Heart right ventricle (tissue), 16 donors: ENCODE measurements at regions not wholly inside any gene's neighbourhood (a gene's known extent, or its start where the extent isn't known, plus 50 kb on each side); places are given as distances from the start of the nearest gene placed in this dataset.

Experiments used
- ATAC-seq, 8 donors: fragments of 200-7000 bp; cut with Tn5 transposase; one replicate each; pipeline ENCODE4 v1.9.1; 2020; ENCODE audit warnings: mild to moderate bottlenecking in 8 of 8, moderate library complexity in 8 of 8, moderate number of reproducible peaks in 1 of 8
- DNase-seq, 2 donors: peaks; one replicate each; pipeline ENCODE4 v3.0.0-alpha.2; 2020
- H3K27ac ChIP-seq, 10 donors: fragments of 200-600 bp; sonication (generic) in 2 of 10; one replicate each; pipeline versions ENCODE4 v1.5.0 to v1.8.0; 2020 to 2022; ENCODE audit warnings: mild to moderate bottlenecking in 3 of 10
- H3K27me3 ChIP-seq, 7 donors: fragments of 200-600 bp; one replicate each; pipeline ENCODE4 v1.8.0; 2021 to 2022; ENCODE audit warnings: mild to moderate bottlenecking in 2 of 7
- H3K36me3 ChIP-seq, 9 donors: fragments of 200-600 bp; sonication (generic) in 1 of 9; one replicate each; pipeline versions ENCODE4 v1.5.0 to v1.8.0; 2020 to 2022; ENCODE audit warnings: mild to moderate bottlenecking in 2 of 9
- H3K4me1 ChIP-seq, 9 donors: fragments of 200-600 bp; sonication (generic) in 1 of 9; one replicate each; pipeline versions ENCODE4 v1.5.0 to v1.8.0; 2020 to 2022; ENCODE audit warnings: mild to moderate bottlenecking in 4 of 9
- H3K4me3 ChIP-seq, 10 donors: fragments of 200-600 bp; sonication (generic) in 2 of 10; one replicate each; pipeline versions ENCODE4 v1.5.0 to v1.8.0; 2020 to 2022; ENCODE audit warnings: mild to moderate bottlenecking in 7 of 10, moderate library complexity in 2 of 10
- H3K9me3 ChIP-seq, 11 donors: fragments of 200-600 bp in 10 of 11; sonication (generic) in 2 of 11; one replicate each; pipeline versions ENCODE4 v1.5.0 to v1.8.0; 2013 to 2022; ENCODE audit warnings: mild to moderate bottlenecking in 2 of 11, control low read depth in 1 of 11, moderate library complexity in 1 of 11
- CTCF ChIP-seq, 9 donors: fragments of 200-600 bp; sonication (generic) in 2 of 9; IDR thresholded peaks; one replicate each; pipeline versions ENCODE4 v1.5.0 to v1.8.0; 2021 to 2022; ENCODE audit warnings: antibody characterized with exemption in 9 of 9, mild to moderate bottlenecking in 5 of 9, moderate library complexity in 1 of 9
- WGBS, 2 donors: extraction: QIAGEN DNeasy Blood & Tissue Kit; methylation state at CpG; one replicate each; pipeline ENCODE4 v1.1.7; 2013; ENCODE audit warnings: inconsistent platforms in 1 of 2; 5-methylcytosine and 5-hydroxymethylcytosine counted together
- intact Hi-C, 10 donors: fragments of 100-400 bp; cut with DNase I; formaldehyde crosslinking; loops; one replicate each; pipeline versions ENCODE4 v1.11.1 to v1.14.2; 2022
- donor health status: Arrhythmogenic right ventricular cardiomyopathy.
- donor health status: ischemic (EF 13 %, LVEDD 7.1; RV severe dilation, severe dysfunction).
- donor health status: healthy with polysubstance abuse.
- donor health status: DM: no; HTN: yes; CAD: no.
- donor health status: DM: no; HTN: no; CAD: no.
- donor health status: ischemic (EF 25% LVEDD 6.9; RV normal size, moderate dysfunction).
- donor health status: ischemic (EF 25% LVEDD 5.7; RV mildly dilated, moderate dysfunction).
- donor health status: healthy.
- donor health status: DM: yes; HTN: yes; CAD: no.
- donor health status: Ischemic cardiomyopathy.
- donor health status: ischemic (EF 35%, LVEDD 5.7; RV mildly dilated, moderate dysfunction).
- donor health status: nonischemic (EF 11% LVEDD 7.7; RV severe dilation, severe dysfunction).
- donor health status: DM: yes; HTN: yes; CAD: no.
- donor health status: PGD.
- donor health status: ischemic (EF 29% LVEDD 5.4; RV normal size, mild dysfunction).
- donor health status: nonischemic (EF 23%, LVEDD 6.1; RV moderate dilation, normal function).

DNA sequence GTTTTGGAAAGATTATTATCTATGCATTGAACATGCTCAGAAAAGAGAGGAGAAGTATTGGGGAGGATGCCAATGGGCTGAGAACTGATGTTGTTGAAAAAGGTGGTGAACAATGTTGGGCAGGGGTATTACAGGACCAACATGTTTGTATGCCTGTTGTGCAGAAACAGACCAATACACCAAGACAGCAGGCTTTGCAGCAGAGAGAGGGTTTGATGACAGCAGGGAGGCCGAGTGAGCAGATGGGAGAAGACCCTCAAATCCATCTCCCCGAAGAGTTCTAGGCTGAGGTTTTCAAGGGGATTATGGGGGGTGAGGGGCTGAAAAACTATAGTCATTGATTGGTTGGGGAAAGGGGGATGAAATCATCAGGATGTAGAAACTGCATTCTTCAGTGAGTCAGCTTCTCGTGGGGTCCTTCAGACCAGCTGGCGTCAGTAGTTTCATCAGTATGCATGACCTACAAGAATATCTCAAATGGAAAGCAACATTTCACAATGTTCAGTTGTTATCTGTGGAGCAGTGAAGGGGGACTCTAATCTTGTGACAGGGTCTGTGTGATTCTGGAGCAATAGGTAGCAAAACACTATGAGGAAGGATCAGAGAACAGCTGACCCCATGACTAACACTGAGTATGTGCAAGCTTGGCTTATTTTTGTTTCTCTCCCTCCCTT lies 167.8 kb downstream of the BAMBI start:
- H3K9me3 ChIP-seq, result peaks cover 0 to 16% (median 12%) of the 10 kb centered on the region in 11 donors
- TF ChIP-seq CTCF (IDR thresholded peaks at IDR 0.05), result no peak
- ATAC-seq (no peak), DNase-seq (no peak)
- H3K4me3 ChIP-seq, result no peak overlapping the region
- no peaks in the 10 kb centered on the region for H3K36me3 ChIP-seq
- intact Hi-C loops, result loop anchor here in 1 of 10 donors (5.0 kb wide), 1 partner anchor 43 kb away; no protein-coding TSS in a partner anchor
- H3K27me3 ChIP-seq, result no peaks in the 10 kb centered on the region
- 88 to 90% methylated on average over 4 of the region's 4 CpGs for WGBS, 2 donors
- no peak overlapping the region for H3K27ac ChIP-seq
- H3K4me1 ChIP-seq, result peaks cover 0 to 23% (median 14%) of the 10 kb centered on the region in 9 donors

DNA sequence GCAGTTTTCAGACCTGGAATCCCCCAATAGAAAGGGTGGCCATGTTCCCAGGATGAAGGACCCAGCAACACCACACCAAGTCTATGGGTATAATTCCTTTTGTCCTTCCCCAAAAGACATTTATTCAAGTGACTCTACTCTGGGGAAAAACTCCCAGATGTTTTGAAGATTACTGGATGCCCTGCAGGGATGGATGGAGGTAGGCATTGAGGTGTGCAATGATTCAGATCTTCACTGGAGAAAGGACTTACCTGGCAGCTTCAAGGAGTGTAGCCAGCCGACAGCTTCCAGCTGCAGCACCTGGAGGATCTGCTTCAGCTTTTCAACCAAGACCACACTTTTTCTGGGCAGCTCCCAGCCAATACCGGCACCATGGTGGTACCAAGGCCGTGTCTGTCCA lies 172.0 kb downstream of the BAMBI start:
- Histone ChIP-seq H3K36me3 (no peaks in the 10 kb centered on the region), H3K4me1 (peaks cover 0 to 7% (median 0%) of the 10 kb centered on the region in 9 donors), H3K27me3 (no peaks in the 10 kb centered on the region), H3K27ac (no peak overlapping the region), H3K9me3 (peaks cover 0 to 15% (median 7%) of the 10 kb centered on the region in 11 donors), H3K4me3 (no peak overlapping the region)
- intact Hi-C loops, result loop anchor here in 1 of 10 donors (5.0 kb wide), 1 partner anchor 47 kb away; no protein-coding TSS in a partner anchor
- WGBS, 2 donors, result 94 to 95% methylated on average over 3 of the region's 3 CpGs
- TF ChIP-seq CTCF (IDR thresholded peaks at IDR 0.05), result no peak
- ATAC-seq (no peak), DNase-seq (no peak)

GRCh38 chr10:28849821-28850220 lies 172.5 kb downstream of the BAMBI start:
- TF ChIP-seq CTCF (IDR thresholded peaks at IDR 0.05), result no peak
- Histone ChIP-seq H3K27ac (no peak overlapping the region), H3K4me1 (peaks cover 0 to 7% (median 0%) of the 10 kb centered on the region in 9 donors), H3K4me3 (no peak overlapping the region), H3K36me3 (no peaks in the 10 kb centered on the region), H3K27me3 (no peaks in the 10 kb centered on the region), H3K9me3 (peaks cover 0 to 9% (median 3%) of the 10 kb centered on the region in 11 donors)
- ATAC-seq (no peak), DNase-seq (no peak)
- intact Hi-C loops, result loop anchor here in 1 of 10 donors (5.0 kb wide), 1 partner anchor 48 kb away; no protein-coding TSS in a partner anchor
- 87 to 89% methylated on average over 4 of the region's 4 CpGs for WGBS, 2 donors

GRCh38 chr10:28850784-28851183 lies 173.5 kb downstream of the BAMBI start:
- WGBS, 2 donors, result 89 to 94% methylated on average over 6 of the region's 6 CpGs
- no peaks in the 10 kb centered on the region for H3K36me3 ChIP-seq
- H3K27ac ChIP-seq, result no peak overlapping the region
- TF ChIP-seq CTCF (IDR thresholded peaks at IDR 0.05), result no peak
- intact Hi-C loops, result no loop called here
- peaks cover 0 to 7% (median 0%) of the 10 kb centered on the region in 9 donors for H3K4me1 ChIP-seq
- no peak for DNase-seq
- no peaks in the 10 kb centered on the region for H3K27me3 ChIP-seq
- no peak for ATAC-seq
- no peaks in the 10 kb centered on the region for H3K9me3 ChIP-seq
- no peak overlapping the region for H3K4me3 ChIP-seq
